ENCODE measurements at regions not wholly inside any gene's neighbourhood (a gene's known extent, or its start where the extent isn't known, plus 50 kb on each side); places are given as distances from the start of the nearest gene placed in this dataset.

DNA sequence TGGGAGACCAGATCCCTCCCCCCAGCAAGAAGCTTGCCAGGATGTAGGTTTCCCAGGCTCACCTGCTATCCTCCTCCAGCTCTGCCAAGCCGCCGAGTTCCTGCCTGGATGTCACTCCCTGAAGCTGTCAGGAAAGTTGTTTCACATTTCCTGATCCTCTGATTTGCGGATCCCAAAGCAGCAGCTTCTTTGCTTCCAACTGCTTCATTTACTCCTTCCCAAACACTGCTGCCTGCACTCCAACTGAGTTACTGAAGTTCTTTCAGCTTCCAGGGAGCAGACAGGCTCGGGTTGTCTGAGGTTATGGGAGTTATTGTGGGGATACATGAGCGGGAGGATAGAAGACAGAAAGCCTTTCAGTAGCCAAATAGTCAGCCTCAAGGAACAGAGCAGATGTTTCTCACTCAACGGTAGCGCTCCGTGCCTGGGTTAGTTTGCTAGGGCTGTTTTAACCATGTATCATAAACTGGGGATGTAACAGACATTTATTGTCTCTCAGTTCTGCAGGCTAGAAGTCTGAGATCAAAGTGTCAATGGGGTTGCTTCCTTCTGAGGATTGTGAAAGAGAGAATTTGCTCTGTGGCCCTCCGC is 516.0 kb downstream of the REEP3 start:
- no peak overlapping the region for H3K27ac ChIP-seq (ENCODE audit: extremely low read length, insufficient read depth, low read length)
- peaks cover 0 to 10% of the 10 kb centered on the region in 2 experiments; a peak in 2 of 5 replicates for H3K27me3 ChIP-seq (ENCODE audit: control insufficient read depth in 1 of 2, insufficient read depth in 2 of 2, low read length in 2 of 2)
- no peak for FAIRE-seq
- 48% methylated on average over 6 of the region's 9 CpGs for WGBS (ENCODE audit: low lambda C conversion rate)
- H3K4me2 ChIP-seq (ENCODE audit: low read depth, low read length) = no peak overlapping the region
- H3K36me3 ChIP-seq (replicated peaks in 1 of 2; ENCODE audit: control insufficient read depth in 1 of 2, insufficient read depth in 2 of 2, low read length in 2 of 2) = no peaks in the 10 kb centered on the region
- ATAC-seq = no peak
- H2AFZ ChIP-seq (ENCODE audit: low read length) = no peak overlapping the region
- H3K4me3 ChIP-seq (replicated peaks in 1 of 3; ENCODE audit: insufficient read depth in 1 of 3, low read depth in 2 of 3, low read length in 3 of 3) = no peak overlapping the region
- no peaks in the 10 kb centered on the region for H4K20me1 ChIP-seq (ENCODE audit: insufficient read depth, low read length)
- H3K79me2 ChIP-seq (ENCODE audit: insufficient read depth, low read length) = no peaks in the 10 kb centered on the region
- H3K9me3 ChIP-seq (ENCODE audit: low read length) = no peaks in the 10 kb centered on the region
- ChIA-PET CTCF (ENCODE audit: low intra/inter-chr PET ratio, low total read pairs) (no interaction called here), POLR2A (no interaction called here)
- DNase-seq (ENCODE audit: low spot score) = no peak
- no peak overlapping the region for H3K9ac ChIP-seq (ENCODE audit: insufficient read depth, low read depth, low read length)
- in situ Hi-C loops (cut with HindIII; ENCODE audit: extremely low pct_ligation_motif_present, low pct_unique_long_range_greater_than_20kb) (no loop called here), intact Hi-C loops (cut with micrococcal nuclease; ENCODE audit: unreplicated experiment) (no loop called here)
- H3K4me1 ChIP-seq (ENCODE audit: insufficient read depth, low read length) = peaks cover 8% of the 10 kb centered on the region; the same call in 1 of the 2 replicates
- TF ChIP-seq SRSF1 (optimal IDR thresholded peaks at IDR 0.05; ENCODE audit: low read depth, low read length) = no peak
- TF ChIP-seq RELA (CRISPR knock-in tag; IDR thresholded peaks at IDR 0.05) = no peak
- TF ChIP-seq ZKSCAN8 (CRISPR knock-in tag; IDR thresholded peaks at IDR 0.05; ENCODE audit: borderline replicate concordance) = no peak
- TF ChIP-seq TCF12 (IDR thresholded peaks at IDR 0.05) = no peak
- TF ChIP-seq TCF12 (CRISPR knock-in tag; IDR thresholded peaks at IDR 0.05) = no peak
- no TSS peak for BruUV-seq (replicated peaks)

GRCh38 chr10:64038107-64038506 is 516.9 kb downstream of the REEP3 start:
- Histone ChIP-seq H2AFZ (ENCODE audit: low read length) (no peak overlapping the region), H3K9me3 (ENCODE audit: low read length) (no peaks in the 10 kb centered on the region), H3K27me3 (ENCODE audit: control insufficient read depth in 1 of 2, insufficient read depth in 2 of 2, low read length in 2 of 2) (peaks cover 0 to 10% of the 10 kb centered on the region in 2 experiments; a peak in 2 of 5 replicates), H3K4me2 (ENCODE audit: low read depth, low read length) (no peak overlapping the region), H3K4me1 (ENCODE audit: insufficient read depth, low read length) (peaks cover 11% of the 10 kb centered on the region), H3K9ac (ENCODE audit: insufficient read depth, low read depth, low read length) (no peak overlapping the region), H3K79me2 (ENCODE audit: insufficient read depth, low read length) (no peaks in the 10 kb centered on the region), H4K20me1 (ENCODE audit: insufficient read depth, low read length) (no peaks in the 10 kb centered on the region), H3K4me3 (replicated peaks in 1 of 3; ENCODE audit: insufficient read depth in 1 of 3, low read depth in 2 of 3, low read length in 3 of 3) (no peak overlapping the region), H3K36me3 (replicated peaks in 1 of 2; ENCODE audit: control insufficient read depth in 1 of 2, insufficient read depth in 2 of 2, low read length in 2 of 2) (no peaks in the 10 kb centered on the region), H3K27ac (ENCODE audit: extremely low read length, insufficient read depth, low read length) (no peak overlapping the region)
- intact Hi-C loops (cut with micrococcal nuclease; ENCODE audit: unreplicated experiment) = no loop called here
- no peak for DNase-seq (ENCODE audit: low spot score)
- ChIA-PET CTCF (ENCODE audit: low intra/inter-chr PET ratio, low total read pairs) (no interaction called here), POLR2A (no interaction called here)
- WGBS (ENCODE audit: low lambda C conversion rate) = 56% methylated on average over 5 of the region's 6 CpGs
- no TSS peak for BruUV-seq (replicated peaks)
- ATAC-seq = no peak
- in situ Hi-C loops (cut with HindIII; ENCODE audit: extremely low pct_ligation_motif_present, low pct_unique_long_range_greater_than_20kb) = no loop called here
- FAIRE-seq = no peak
- TF ChIP-seq BORCS8-MEF2B (CRISPR knock-in tag; IDR thresholded peaks at IDR 0.05) = no peak
- no peak for TF ChIP-seq ZMYM2 (CRISPR knock-in tag; IDR thresholded peaks at IDR 0.05)
- no peak for TF ChIP-seq YY1 (IDR thresholded peaks at IDR 0.05; ENCODE audit: insufficient read depth, insufficient replicate concordance, low read depth, low read length)
- no peak for TF ChIP-seq ZNF644 (CRISPR knock-in tag; IDR thresholded peaks at IDR 0.05; ENCODE audit: low read depth)
- no peak for TF ChIP-seq KMT2B (CRISPR knock-in tag; IDR thresholded peaks at IDR 0.05)
- no peak for TF ChIP-seq ZNF724P (CRISPR knock-in tag; IDR thresholded peaks at IDR 0.05; ENCODE audit: borderline replicate concordance)
- TF ChIP-seq ZFY (CRISPR knock-in tag; IDR thresholded peaks at IDR 0.05) = no peak
- TF ChIP-seq, protein P1, sequence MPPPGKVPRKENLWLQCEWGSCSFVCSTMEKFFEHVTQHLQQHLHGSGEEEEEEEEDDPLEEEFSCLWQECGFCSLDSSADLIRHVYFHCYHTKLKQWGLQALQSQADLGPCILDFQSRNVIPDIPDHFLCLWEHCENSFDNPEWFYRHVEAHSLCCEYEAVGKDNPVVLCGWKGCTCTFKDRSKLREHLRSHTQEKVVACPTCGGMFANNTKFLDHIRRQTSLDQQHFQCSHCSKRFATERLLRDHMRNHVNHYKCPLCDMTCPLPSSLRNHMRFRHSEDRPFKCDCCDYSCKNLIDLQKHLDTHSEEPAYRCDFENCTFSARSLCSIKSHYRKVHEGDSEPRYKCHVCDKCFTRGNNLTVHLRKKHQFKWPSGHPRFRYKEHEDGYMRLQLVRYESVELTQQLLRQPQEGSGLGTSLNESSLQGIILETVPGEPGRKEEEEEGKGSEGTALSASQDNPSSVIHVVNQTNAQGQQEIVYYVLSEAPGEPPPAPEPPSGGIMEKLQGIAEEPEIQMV (CRISPR knock-in tag; IDR thresholded peaks at IDR 0.05; ENCODE audit: low read depth) = no peak
- TF ChIP-seq U2AF2 (IDR thresholded peaks at IDR 0.05; ENCODE audit: low read depth, low read length) = no peak
- no peak for TF ChIP-seq ZNF333 (CRISPR knock-in tag; IDR thresholded peaks at IDR 0.05; ENCODE audit: borderline replicate concordance)
- TF ChIP-seq SAP130 (CRISPR knock-in tag; IDR thresholded peaks at IDR 0.05; ENCODE audit: low read depth) = no peak
- TF ChIP-seq HNF4G (IDR thresholded peaks at IDR 0.05; ENCODE audit: borderline replicate concordance, low read depth, low read length) = no peak
- no peak for TF ChIP-seq HNF4G (CRISPR knock-in tag; IDR thresholded peaks at IDR 0.05; ENCODE audit: borderline replicate concordance, low read depth)
- no peak for TF ChIP-seq ZNF577 (CRISPR knock-in tag; IDR thresholded peaks at IDR 0.05; ENCODE audit: borderline replicate concordance, low read depth)
- no peak for TF ChIP-seq TCF7L2 (IDR thresholded peaks at IDR 0.05; ENCODE audit: low read depth, low read length)
- no peak for TF ChIP-seq YEATS4 (CRISPR knock-in tag; IDR thresholded peaks at IDR 0.05; ENCODE audit: borderline replicate concordance)
- TF ChIP-seq ZKSCAN1 (IDR thresholded peaks at IDR 0.05; ENCODE audit: low read length) = no peak

Measured in HepG2 (cell line).